Gastroesophageal sphincter (tissue), 4 donors: ENCODE measurements at regions not wholly inside any gene's neighbourhood (a gene's known extent, or its start where the extent isn't known, plus 50 kb on each side); places are given as distances from the start of the nearest gene placed in this dataset.

Experiments used
- ATAC-seq: fragments of 150-250 bp; one replicate; pipeline ENCODE4 v1.9.1; 2016; ENCODE audit warnings: mild to moderate bottlenecking, moderate library complexity
- H3K27ac ChIP-seq, 4 donors: fragments of 200-600 bp; sonication (generic) in 3 of 4; 1 replicate in 3 of 4; 2 replicates in 1 of 4; pipeline ENCODE4 v1.5.1; 2016 to 2019
- H3K27me3 ChIP-seq: fragments of 200-600 bp; sonication (generic); one replicate; pipeline ENCODE4 v1.5.1; 2019
- H3K36me3 ChIP-seq, 2 donors: fragments of 200-600 bp; sonication (generic); one replicate each; pipeline ENCODE4 v1.5.1; 2019; ENCODE audit warnings: control low read depth in 1 of 2
- H3K4me1 ChIP-seq, 3 donors: fragments of 200-600 bp; sonication (generic); 1 replicate in 2 of 3; 2 replicates in 1 of 3; pipeline ENCODE4 v1.5.1; 2016 to 2019; ENCODE audit warnings: control low read depth in 2 of 3
- H3K4me3 ChIP-seq, 2 donors: fragments of 200-600 bp; sonication (generic); one replicate each; pipeline ENCODE4 v1.5.1; 2019; ENCODE audit warnings: mild to moderate bottlenecking in 1 of 2, moderate library complexity in 1 of 2
- H3K9me3 ChIP-seq, 3 donors: fragments of 200-600 bp; sonication (generic); one replicate each; pipeline ENCODE4 v1.5.1; 2017 to 2019; ENCODE audit warnings: control low read depth in 2 of 3
- EP300 ChIP-seq: sonication (generic); formaldehyde crosslinking; IDR thresholded peaks from one replicate; pipeline ENCODE4 v1.6.1; 2017; ENCODE audit warnings: antibody characterized with exemption, mild to moderate bottlenecking
- POLR2A ChIP-seq, 2 donors: fragments of 450-650 bp; IDR thresholded peaks; one replicate each; pipeline ENCODE4 v1.6.1; 2017; ENCODE audit warnings: antibody characterized with exemption in 2 of 2, mild to moderate bottlenecking in 2 of 2, moderate library complexity in 1 of 2
- POLR2AphosphoS5 ChIP-seq: sonication (generic); formaldehyde crosslinking; IDR thresholded peaks from one replicate; pipeline ENCODE4 v1.6.1; 2017; ENCODE audit warnings: antibody characterized with exemption
- WGBS, 2 donors: methylation state at CpG; one replicate each; pipeline ENCODE4 v1.1.5; 2018; ENCODE audit warnings: low coverage in 1 of 2; 5-methylcytosine and 5-hydroxymethylcytosine counted together
- TF ChIP-seq, protein P1 (sequence below), 4 experiments: fragments of 200-600 bp in 2 of 4; fragments of 450-650 bp in 2 of 4; sonication (generic) in 1 of 4; IDR thresholded peaks; one replicate each; pipeline ENCODE4 v1.5.1; 2017 to 2019; ENCODE audit warnings: antibody characterized with exemption in 4 of 4, mild to moderate bottlenecking in 2 of 4, moderate library complexity in 2 of 4

DNA sequence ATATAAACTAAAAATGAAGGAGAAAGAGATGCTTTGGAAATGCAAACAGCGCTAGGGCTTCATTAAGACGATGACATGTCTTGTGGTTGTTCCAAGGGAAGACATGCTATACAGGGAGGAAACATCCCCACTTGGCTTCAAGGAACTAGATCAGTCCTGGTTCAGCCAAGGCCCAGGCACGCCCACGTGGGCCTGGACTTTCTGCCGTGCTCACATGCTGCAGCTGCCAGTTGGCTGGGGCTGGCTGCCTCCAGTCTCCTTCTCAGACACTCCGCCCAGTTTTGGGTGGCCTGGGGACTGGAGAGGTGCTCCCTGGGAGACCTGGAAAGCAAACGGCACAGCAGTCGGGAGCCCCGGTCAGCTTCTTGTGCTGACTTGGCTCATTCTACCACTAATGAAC is 109.6 kb downstream of the GLI2 start:
- peaks cover 0 to 12% (median 0%) of the 10 kb centered on the region in 3 donors for H3K9me3 ChIP-seq
- no peak overlapping the region for H3K27ac ChIP-seq
- no peaks in the 10 kb centered on the region for H3K27me3 ChIP-seq
- WGBS, 2 donors: 46 to 75% methylated on average over 7 to 9 of the region's 9 CpGs
- peak; percentile 82 for ATAC-seq
- TF ChIP-seq, protein P1, sequence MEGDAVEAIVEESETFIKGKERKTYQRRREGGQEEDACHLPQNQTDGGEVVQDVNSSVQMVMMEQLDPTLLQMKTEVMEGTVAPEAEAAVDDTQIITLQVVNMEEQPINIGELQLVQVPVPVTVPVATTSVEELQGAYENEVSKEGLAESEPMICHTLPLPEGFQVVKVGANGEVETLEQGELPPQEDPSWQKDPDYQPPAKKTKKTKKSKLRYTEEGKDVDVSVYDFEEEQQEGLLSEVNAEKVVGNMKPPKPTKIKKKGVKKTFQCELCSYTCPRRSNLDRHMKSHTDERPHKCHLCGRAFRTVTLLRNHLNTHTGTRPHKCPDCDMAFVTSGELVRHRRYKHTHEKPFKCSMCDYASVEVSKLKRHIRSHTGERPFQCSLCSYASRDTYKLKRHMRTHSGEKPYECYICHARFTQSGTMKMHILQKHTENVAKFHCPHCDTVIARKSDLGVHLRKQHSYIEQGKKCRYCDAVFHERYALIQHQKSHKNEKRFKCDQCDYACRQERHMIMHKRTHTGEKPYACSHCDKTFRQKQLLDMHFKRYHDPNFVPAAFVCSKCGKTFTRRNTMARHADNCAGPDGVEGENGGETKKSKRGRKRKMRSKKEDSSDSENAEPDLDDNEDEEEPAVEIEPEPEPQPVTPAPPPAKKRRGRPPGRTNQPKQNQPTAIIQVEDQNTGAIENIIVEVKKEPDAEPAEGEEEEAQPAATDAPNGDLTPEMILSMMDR (IDR thresholded peaks at IDR 0.05): no peak
- TF ChIP-seq POLR2AphosphoS5: no peak
- no peak for TF ChIP-seq EP300
- TF ChIP-seq POLR2A (IDR thresholded peaks at IDR 0.05): no peak
- H3K36me3 ChIP-seq: no peaks in the 10 kb centered on the region
- H3K4me3 ChIP-seq: no peak overlapping the region
- peaks cover 0 to 7% (median 0%) of the 10 kb centered on the region in 3 donors for H3K4me1 ChIP-seq

DNA sequence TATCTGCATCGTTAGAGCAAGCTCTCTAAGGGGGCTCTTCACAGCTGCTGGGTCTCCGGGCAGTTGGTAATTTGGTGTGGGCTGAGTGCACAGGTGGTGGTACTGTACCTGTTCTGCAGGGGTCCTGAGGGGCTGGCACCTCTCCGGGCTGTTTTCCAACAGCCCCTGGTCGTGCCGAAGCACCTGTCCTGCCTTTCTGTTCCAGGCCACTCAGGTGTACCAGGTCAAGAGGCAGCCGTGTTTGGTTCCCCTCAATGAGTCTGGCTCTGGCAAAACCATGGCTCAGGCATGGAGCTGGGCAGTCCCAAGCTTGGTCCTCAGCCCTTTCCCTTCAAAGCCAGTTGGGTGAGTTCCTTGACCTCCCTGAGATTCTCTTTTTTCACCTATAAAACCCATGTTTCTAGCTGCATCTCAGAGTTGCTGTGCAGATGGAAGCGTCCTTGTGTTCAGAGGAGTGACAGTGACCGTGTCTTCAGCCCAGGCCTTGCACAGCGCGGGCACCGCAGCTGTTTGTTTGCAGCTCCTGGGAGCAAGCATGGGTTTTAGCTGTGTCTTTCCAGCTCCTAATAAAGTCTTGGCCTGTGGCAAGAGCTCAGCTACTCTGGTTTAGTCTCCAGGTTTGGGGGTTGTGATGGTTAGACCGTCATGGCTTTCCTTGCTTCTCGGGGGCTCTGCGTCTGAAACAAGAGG is 110.9 kb downstream of the GLI2 start:
- H3K4me3 ChIP-seq: no peak overlapping the region
- 91 to 100% methylated on average over 6 to 7 of the region's 14 CpGs for WGBS, 2 donors
- peaks cover 0 to 7% (median 0%) of the 10 kb centered on the region in 3 donors for H3K4me1 ChIP-seq
- peaks cover 0 to 12% (median 0%) of the 10 kb centered on the region in 3 donors for H3K9me3 ChIP-seq
- no peaks in the 10 kb centered on the region for H3K27me3 ChIP-seq
- TF ChIP-seq EP300: no peak
- TF ChIP-seq POLR2AphosphoS5: no peak
- no peak for TF ChIP-seq POLR2A (IDR thresholded peaks at IDR 0.05)
- TF ChIP-seq, protein P1 (IDR thresholded peaks at IDR 0.05): no peak
- no peak for ATAC-seq
- no peak overlapping the region for H3K27ac ChIP-seq
- H3K36me3 ChIP-seq: no peaks in the 10 kb centered on the region

DNA sequence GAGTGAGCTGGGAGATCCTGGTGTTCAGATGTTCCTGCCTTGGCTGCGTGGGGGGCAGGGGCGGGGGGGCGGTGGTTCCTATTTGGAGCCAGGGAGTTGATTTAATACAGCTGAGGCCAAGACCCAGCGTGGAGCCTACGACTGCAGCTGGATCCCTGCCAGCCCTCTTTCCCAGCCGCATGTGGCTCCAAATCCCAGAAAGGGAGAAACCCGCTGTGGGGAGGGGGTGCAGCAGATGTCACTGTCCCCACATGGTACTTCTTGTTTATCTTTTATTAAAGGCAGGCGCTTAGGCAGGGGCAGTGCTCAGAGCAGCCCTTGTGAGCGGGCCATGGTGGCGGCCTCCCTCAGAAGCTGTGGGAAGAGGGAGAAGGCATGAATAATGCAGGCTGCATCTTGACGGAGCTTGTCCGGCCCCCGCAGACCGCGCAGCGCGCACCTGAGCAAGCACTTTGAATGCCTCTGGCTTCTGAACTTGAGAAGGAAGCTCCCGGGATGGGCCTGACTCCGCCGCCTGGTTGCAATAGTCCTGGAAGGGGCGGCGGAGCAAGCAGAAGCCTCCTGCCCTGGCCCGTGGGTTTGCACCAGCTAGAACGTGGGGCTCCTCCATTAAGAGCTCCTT is 112.1 kb downstream of the GLI2 start:
- H3K9me3 ChIP-seq: peaks cover 0 to 12% (median 0%) of the 10 kb centered on the region in 3 donors
- H3K36me3 ChIP-seq: no peaks in the 10 kb centered on the region
- H3K4me1 ChIP-seq: peaks cover 0 to 7% (median 0%) of the 10 kb centered on the region in 3 donors
- 52 to 100% methylated on average over 1 to 4 of the region's 24 CpGs for WGBS, 2 donors
- no peak overlapping the region for H3K27ac ChIP-seq
- ATAC-seq: no peak
- TF ChIP-seq POLR2A (IDR thresholded peaks at IDR 0.05): no peak
- no peak for TF ChIP-seq POLR2AphosphoS5
- TF ChIP-seq, protein P1 (IDR thresholded peaks at IDR 0.05): no peak
- no peak for TF ChIP-seq EP300
- no peaks in the 10 kb centered on the region for H3K27me3 ChIP-seq
- no peak overlapping the region for H3K4me3 ChIP-seq

DNA sequence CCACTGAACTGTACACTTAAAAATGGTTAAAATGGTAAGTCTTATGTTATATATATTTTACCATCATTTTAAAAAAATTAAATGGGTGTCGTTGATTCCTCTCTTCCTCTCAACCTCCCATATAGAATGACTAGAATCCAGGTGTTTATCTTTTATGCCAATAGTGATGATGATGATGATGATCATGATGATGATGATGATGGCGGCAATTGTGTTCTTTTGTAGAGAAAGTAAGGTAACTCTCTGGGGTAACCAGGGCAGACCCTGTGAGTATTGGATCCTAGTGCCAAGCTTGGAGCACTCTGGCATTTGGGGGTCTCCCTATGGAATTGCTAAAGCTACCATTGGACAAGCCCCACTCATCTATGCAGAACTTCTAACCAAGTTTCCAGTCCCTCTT is 113.6 kb downstream of the GLI2 start:
- TF ChIP-seq POLR2A (IDR thresholded peaks at IDR 0.05) (no peak), POLR2AphosphoS5 (no peak), EP300 (no peak)
- TF ChIP-seq, protein P1 (IDR thresholded peaks at IDR 0.05): no peak
- 96 to 100% methylated on average over 1 to 2 of the region's 2 CpGs for WGBS, 2 donors
- no peak for ATAC-seq
- Histone ChIP-seq H3K9me3 (peaks cover 0 to 12% (median 0%) of the 10 kb centered on the region in 3 donors), H3K36me3 (no peaks in the 10 kb centered on the region), H3K27me3 (no peaks in the 10 kb centered on the region), H3K27ac (no peak overlapping the region), H3K4me1 (peaks cover 0 to 7% (median 0%) of the 10 kb centered on the region in 3 donors), H3K4me3 (no peak overlapping the region)

DNA sequence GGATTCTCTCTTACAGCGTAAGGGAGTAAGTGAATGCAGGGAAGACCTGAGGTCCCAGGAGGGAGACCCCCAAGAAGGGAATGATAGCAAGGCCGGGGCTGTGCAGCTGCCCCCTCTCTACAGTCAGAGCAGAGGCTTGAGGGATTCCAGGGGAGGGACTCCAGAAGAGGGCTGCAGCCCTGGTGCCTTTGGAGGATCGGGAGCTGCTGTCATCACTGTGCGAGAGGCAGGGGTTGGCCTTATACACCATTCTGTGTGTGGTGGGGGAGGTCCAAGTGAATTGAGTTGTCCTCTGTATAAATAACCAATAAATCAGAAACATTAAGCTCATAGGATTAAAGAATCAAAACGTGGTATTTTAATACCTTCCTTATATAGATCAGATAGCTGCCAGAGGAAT is 114.9 kb downstream of the GLI2 start:
- H3K36me3 ChIP-seq: no peaks in the 10 kb centered on the region
- no peaks in the 10 kb centered on the region for H3K27me3 ChIP-seq
- ATAC-seq: no peak
- H3K4me3 ChIP-seq: no peak overlapping the region
- H3K4me1 ChIP-seq: peaks cover 0 to under 1% (median 0%) of the 10 kb centered on the region in 3 donors
- H3K27ac ChIP-seq: no peak overlapping the region
- peaks cover 0 to 12% (median 0%) of the 10 kb centered on the region in 3 donors for H3K9me3 ChIP-seq
- WGBS, 2 donors: 17 to 63% methylated on average over 1 to 3 of the region's 5 CpGs
- TF ChIP-seq EP300 (no peak), POLR2A (IDR thresholded peaks at IDR 0.05) (no peak), POLR2AphosphoS5 (no peak)
- TF ChIP-seq, protein P1 (IDR thresholded peaks at IDR 0.05): no peak
